Spleen (tissue), 11 donors: ENCODE measurements at regions not wholly inside any gene's neighbourhood (a gene's known extent, or its start where the extent isn't known, plus 50 kb on each side); places are given as distances from the start of the nearest gene placed in this dataset.

Source experiments
- DNase-seq: peaks from one replicate; pipeline ENCODE4 v3.0.0-alpha.2; 2020
- H3K27ac ChIP-seq, 8 donors: fragments of 200-600 bp; sonication (generic) in 7 of 8; 1 replicate in 4 of 8; 2 replicates in 4 of 8; pipeline versions ENCODE4 v1.5.0 to v1.8.0; 2016 to 2021; ENCODE audit warnings: inconsistent platforms in 4 of 8, mild to moderate bottlenecking in 4 of 8, moderate library complexity in 1 of 8
- H3K27me3 ChIP-seq, 7 donors: fragments of 200-600 bp; sonication (generic) in 6 of 7; replicated peaks in 1 of 7; 1 replicate in 4 of 7; 2 replicates in 3 of 7; pipeline versions ENCODE4 v1.5.0 to v1.8.0; 2016 to 2021; ENCODE audit warnings: inconsistent platforms in 3 of 7, mild to moderate bottlenecking in 1 of 7
- H3K36me3 ChIP-seq, 6 donors: fragments of 200-600 bp; sonication (generic) in 5 of 6; 1 replicate in 4 of 6; 2 replicates in 2 of 6; pipeline versions ENCODE4 v1.5.0 to v1.8.0; 2016 to 2021; ENCODE audit warnings: inconsistent platforms in 2 of 6
- H3K4me1 ChIP-seq, 6 donors: fragments of 200-600 bp; sonication (generic) in 5 of 6; 1 replicate in 3 of 6; 2 replicates in 3 of 6; pipeline versions ENCODE4 v1.5.0 to v1.8.0; 2016 to 2021; ENCODE audit warnings: inconsistent platforms in 3 of 6
- H3K4me3 ChIP-seq, 8 donors: fragments of 200-600 bp; sonication (generic) in 7 of 8; 1 replicate in 4 of 8; 2 replicates in 4 of 8; pipeline versions ENCODE4 v1.5.0 to v1.8.0; 2016 to 2021; ENCODE audit warnings: inconsistent platforms in 4 of 8, mild to moderate bottlenecking in 4 of 8, moderate library complexity in 2 of 8
- H3K9me3 ChIP-seq, 8 donors: fragments of 200-600 bp; sonication (generic) in 7 of 8; 1 replicate in 4 of 8; 2 replicates in 4 of 8; pipeline versions ENCODE4 v1.5.0 to v1.8.0; 2016 to 2021; ENCODE audit warnings: inconsistent platforms in 4 of 8
- CTCF ChIP-seq, 11 experiments: fragments of 200-600 bp in 7 of 11; fragments of 450-650 bp in 4 of 11; sonication (generic) in 4 of 11; IDR thresholded peaks in 8 of 11; conservative IDR thresholded peaks in 3 of 11; 1 replicate in 7 of 11; 2 replicates in 4 of 11; pipeline versions ENCODE4 v1.4.0 to v1.8.0; 2016 to 2021; ENCODE audit warnings: antibody characterized with exemption in 11 of 11, inconsistent platforms in 4 of 11, mild to moderate bottlenecking in 1 of 11
- POLR2A ChIP-seq, 3 donors: fragments of 450-650 bp; IDR thresholded peaks; one replicate each; pipeline ENCODE4 v1.5.1; 2017; ENCODE audit warnings: antibody characterized with exemption in 3 of 3, mild to moderate bottlenecking in 1 of 3
- POLR2AphosphoS5 ChIP-seq, 3 donors: sonication (generic); formaldehyde crosslinking; IDR thresholded peaks; one replicate each; pipeline ENCODE4 v1.5.1; 2017; ENCODE audit warnings: antibody characterized with exemption in 3 of 3
- WGBS, 5 donors: extraction: QIAGEN DNeasy Blood & Tissue Kit in 3 of 5; methylation state at CpG; one replicate each; pipeline versions ENCODE4 v1.1.5 to v1.1.7; 2013 to 2018; 5-methylcytosine and 5-hydroxymethylcytosine counted together
- intact Hi-C: fragments of 100-400 bp; cut with DNase I; formaldehyde crosslinking; loops from one replicate; pipeline ENCODE4 v1.15.0; 2023; ENCODE audit warnings: low total_unique reads
- donor health status: healthy with polysubstance abuse.
- donor health status: DM: no; HTN: no; CAD: no; lungs with moderate emphysema.
- donor health status: DM: no; HTN: no; CAD: no.
- donor health status: Bipolar disorder and iron deficiency.
- donor health status: healthy.
- donor health status: DM: no; HTN: no; CAD: no.
- donor health status: DM: yes; HTN: yes; CAD: no.

GRCh38 chrY:19479141-19479540 lies 265.4 kb downstream of the KDM5D start:
- no peak for TF ChIP-seq POLR2A (IDR thresholded peaks at IDR 0.05)
- TF ChIP-seq CTCF (IDR thresholded peaks at IDR 0.05 in 8 of 11, conservative IDR thresholded peaks at IDR 0.05 in 3 of 11), result no peak
- no peak for TF ChIP-seq POLR2AphosphoS5 (IDR thresholded peaks at IDR 0.05)
- Histone ChIP-seq H3K9me3 (no peaks in the 10 kb centered on the region), H3K27me3 (no peaks in the 10 kb centered on the region), H3K4me1 (no peaks in the 10 kb centered on the region), H3K27ac (no peak overlapping the region), H3K36me3 (no peaks in the 10 kb centered on the region), H3K4me3 (no peak overlapping the region)
- DNase-seq, result no peak
- intact Hi-C loops, result no loop called here

- Histone ChIP-seq H3K9me3 (no peaks in the 10 kb centered on the region), H3K4me3 (no peak overlapping the region), H3K27me3 (no peaks in the 10 kb centered on the region), H3K36me3 (no peaks in the 10 kb centered on the region), H3K4me1 (no peaks in the 10 kb centered on the region), H3K27ac (no peak overlapping the region)
- DNase-seq, result no peak
- TF ChIP-seq CTCF (IDR thresholded peaks at IDR 0.05 in 8 of 11, conservative IDR thresholded peaks at IDR 0.05 in 3 of 11), result no peak
- TF ChIP-seq POLR2A (IDR thresholded peaks at IDR 0.05), result no peak
- TF ChIP-seq POLR2AphosphoS5 (IDR thresholded peaks at IDR 0.05), result no peak
- intact Hi-C loops, result no loop called here
- 67 to 94% (median 70%) methylated on average over 1 of the region's 1 CpG; no CpG with 5 or more reads in 2 of the 5 donors for WGBS, 5 donors
Measured at GRCh38 chrY:19477959-19478358, 266.6 kb downstream of the KDM5D start.

GRCh38 chrY:19465809-19466208 lies 278.7 kb downstream of the KDM5D start:
- intact Hi-C loops, result no loop called here
- Histone ChIP-seq H3K4me1 (no peaks in the 10 kb centered on the region), H3K9me3 (no peaks in the 10 kb centered on the region), H3K4me3 (no peak overlapping the region), H3K27me3 (no peaks in the 10 kb centered on the region), H3K36me3 (no peaks in the 10 kb centered on the region), H3K27ac (no peak overlapping the region)
- no peak for DNase-seq
- no peak for TF ChIP-seq POLR2A (IDR thresholded peaks at IDR 0.05)

- Histone ChIP-seq H3K27ac (no peak overlapping the region), H3K4me1 (no peaks in the 10 kb centered on the region), H3K36me3 (no peaks in the 10 kb centered on the region), H3K9me3 (peaks cover 0 to 9% (median 0%) of the 10 kb centered on the region in 8 donors), H3K27me3 (no peaks in the 10 kb centered on the region), H3K4me3 (no peak overlapping the region)
- intact Hi-C loops, result no loop called here
- no peak for TF ChIP-seq CTCF (IDR thresholded peaks at IDR 0.05 in 8 of 11, conservative IDR thresholded peaks at IDR 0.05 in 3 of 11)
- TF ChIP-seq POLR2A (IDR thresholded peaks at IDR 0.05), result no peak
- TF ChIP-seq POLR2AphosphoS5 (IDR thresholded peaks at IDR 0.05), result no peak
- no peak for DNase-seq
Measured at GRCh38 chrY:19456855-19457448, 287.6 kb downstream of the KDM5D start.

GRCh38 chrY:19433059-19433458 lies 311.5 kb downstream of the KDM5D start:
- H3K4me1 ChIP-seq, result peaks cover 0 to 10% (median 0%) of the 10 kb centered on the region in 6 donors
- intact Hi-C loops, result no loop called here
- H3K9me3 ChIP-seq, result no peaks in the 10 kb centered on the region
- TF ChIP-seq POLR2A (IDR thresholded peaks at IDR 0.05) (no peak), CTCF (IDR thresholded peaks at IDR 0.05 in 8 of 11, conservative IDR thresholded peaks at IDR 0.05 in 3 of 11) (peak in 5 of 11 experiments; percentile 37 to 71 (median 65))
- no peak overlapping the region for H3K4me3 ChIP-seq
- 2 to 4% (median 2%) methylated on average over 4 of the region's 4 CpGs; no CpG with 5 or more reads in 2 of the 5 donors for WGBS, 5 donors
- no peaks in the 10 kb centered on the region for H3K27me3 ChIP-seq
- no peaks in the 10 kb centered on the region for H3K36me3 ChIP-seq
- no peak for DNase-seq
- H3K27ac ChIP-seq, result no peak overlapping the region
